ENCODE measurements at regions not wholly inside any gene's neighbourhood (a gene's known extent, or its start where the extent isn't known, plus 50 kb on each side); places are given as distances from the start of the nearest gene placed in this dataset.

DNA sequence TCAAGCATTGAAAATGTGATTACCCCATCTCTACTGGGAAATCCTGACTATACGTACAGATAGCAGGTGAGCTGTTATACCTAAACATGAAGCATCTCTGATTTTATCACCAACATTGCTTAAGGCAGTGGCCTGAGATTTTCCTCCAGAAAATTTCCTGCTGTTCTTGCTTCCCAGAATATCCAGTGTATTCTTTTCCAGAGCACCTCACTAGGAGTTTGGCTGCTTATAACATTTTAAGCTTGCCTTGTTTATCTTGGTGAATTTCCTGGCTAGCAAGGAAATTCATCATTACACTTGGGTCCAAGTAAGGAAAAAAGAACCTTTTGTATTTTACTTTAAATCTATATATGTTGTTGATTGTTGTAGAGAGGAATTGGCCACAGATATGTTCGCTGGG lies 73.0 kb upstream of the CLCN4 start:
- no peak for DNase-seq

- DNase-seq: no peak
Observed at GRCh38 chrX:10085223-10085622, 71.6 kb upstream of the CLCN4 start.

DNA sequence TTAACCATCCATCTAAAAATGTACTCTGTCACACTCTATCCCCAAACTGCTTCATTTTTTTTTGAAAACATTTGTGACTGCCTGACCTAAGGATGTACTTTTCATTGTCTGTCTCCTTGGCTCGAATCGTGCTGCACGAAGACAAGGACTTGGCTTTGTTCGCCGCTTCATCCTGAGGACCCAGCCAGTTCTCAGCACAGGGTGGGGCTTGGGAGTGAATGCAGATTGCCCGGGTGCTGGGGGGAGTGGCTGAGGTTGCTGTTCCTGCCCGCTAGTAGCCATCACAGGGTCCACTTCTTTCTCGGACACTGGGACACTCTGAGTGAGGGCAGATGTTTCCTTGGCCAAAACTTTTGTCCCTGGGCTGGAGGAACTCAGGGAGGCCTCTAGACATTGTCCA lies 70.1 kb upstream of the CLCN4 start:
- no peak for DNase-seq

DNA sequence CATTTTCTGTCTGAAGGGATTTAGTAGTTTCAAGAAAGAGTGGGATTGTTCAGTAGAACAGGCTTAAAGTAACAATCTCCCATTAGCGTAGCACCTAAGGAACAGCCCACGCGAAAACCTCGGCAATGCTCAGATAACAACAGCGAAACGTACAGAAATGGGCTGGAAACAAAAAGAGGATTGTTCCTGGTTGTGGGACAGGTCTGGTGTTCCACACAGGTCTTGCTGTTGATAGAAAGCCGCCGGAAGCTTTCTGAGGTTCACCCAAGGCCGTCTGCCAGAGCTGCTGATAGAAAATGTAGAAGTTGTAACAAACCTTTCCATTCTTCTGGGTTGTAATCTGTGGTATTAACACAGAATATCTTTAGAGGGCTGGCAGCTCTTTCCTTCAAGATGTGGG lies 69.4 kb upstream of the CLCN4 start:
- DNase-seq: no peak

- DNase-seq: peak; percentile 28 to 53
Observed at GRCh38 chrX:10089378-10089795, 67.4 kb upstream of the CLCN4 start.

GRCh38 chrX:10090319-10090718 lies 66.5 kb upstream of the CLCN4 start:
- no peak for DNase-seq

GRCh38 chrX:10095246-10095645 lies 61.5 kb upstream of the CLCN4 start:
- DNase-seq: no peak

- no peak for DNase-seq
Observed at GRCh38 chrX:10095698-10096432, 60.9 kb upstream of the CLCN4 start.

- DNase-seq: no peak
Observed at GRCh38 chrX:10098270-10098713, 58.5 kb upstream of the CLCN4 start.

DNA sequence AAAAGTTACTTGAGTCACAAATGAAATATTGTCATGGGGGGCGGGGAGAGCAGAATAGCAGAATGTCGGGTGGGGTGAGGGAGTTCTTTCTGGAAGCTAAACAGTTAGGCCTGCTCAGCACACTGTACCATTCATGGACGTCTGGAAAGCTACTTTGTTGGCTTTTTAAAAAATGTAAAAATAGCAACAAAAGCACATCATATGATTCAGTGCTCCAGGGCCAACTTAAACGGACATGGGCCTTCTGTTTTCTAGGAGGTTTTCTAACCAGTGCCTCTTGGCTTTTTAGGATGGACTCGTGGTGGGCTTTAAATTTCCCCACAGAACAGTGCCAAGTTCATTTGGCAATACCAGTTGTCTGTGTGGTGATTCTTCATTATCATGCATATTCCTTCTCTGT lies 57.4 kb upstream of the CLCN4 start:
- no peak for DNase-seq

GRCh38 chrX:10101269-10101668 lies 55.5 kb upstream of the CLCN4 start:
- no peak for DNase-seq

DNA sequence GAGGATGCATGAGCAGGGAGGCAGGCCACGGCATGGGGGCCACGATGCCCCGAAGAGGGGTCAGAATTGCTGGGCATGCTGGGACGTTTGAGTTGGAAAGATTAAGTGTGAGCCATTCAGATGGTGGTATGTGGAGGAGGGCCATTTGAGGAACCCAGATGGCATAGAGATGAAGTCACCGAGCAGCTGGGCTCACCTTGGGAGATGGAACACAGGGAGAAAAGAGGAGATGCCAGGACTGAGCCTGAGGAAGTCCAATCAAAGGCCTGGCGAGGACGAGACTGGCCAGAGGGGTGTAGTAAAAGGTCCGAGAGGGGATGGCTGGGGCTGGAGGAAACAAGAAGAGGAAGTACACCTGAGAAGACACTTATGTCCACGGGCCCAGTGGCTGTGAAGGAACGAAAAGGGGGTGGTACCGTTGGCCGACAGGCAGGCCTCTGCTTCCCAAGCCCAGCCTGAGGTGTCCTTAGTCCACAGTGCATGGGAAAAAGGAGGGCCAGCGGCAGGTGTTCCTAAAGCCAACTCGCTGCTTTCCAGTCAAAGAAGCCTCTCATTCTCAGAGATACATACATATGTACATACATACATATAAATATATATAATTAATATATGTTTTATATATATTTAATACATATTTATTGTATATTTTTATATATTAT lies 54.6 kb upstream of the CLCN4 start:
- DNase-seq: no peak

GRCh38 chrX:10103023-10103422 lies 53.8 kb upstream of the CLCN4 start:
- DNase-seq: no peak

GRCh38 chrX:10104958-10105658 lies 51.7 kb upstream of the CLCN4 start:
- no peak for DNase-seq

DNA sequence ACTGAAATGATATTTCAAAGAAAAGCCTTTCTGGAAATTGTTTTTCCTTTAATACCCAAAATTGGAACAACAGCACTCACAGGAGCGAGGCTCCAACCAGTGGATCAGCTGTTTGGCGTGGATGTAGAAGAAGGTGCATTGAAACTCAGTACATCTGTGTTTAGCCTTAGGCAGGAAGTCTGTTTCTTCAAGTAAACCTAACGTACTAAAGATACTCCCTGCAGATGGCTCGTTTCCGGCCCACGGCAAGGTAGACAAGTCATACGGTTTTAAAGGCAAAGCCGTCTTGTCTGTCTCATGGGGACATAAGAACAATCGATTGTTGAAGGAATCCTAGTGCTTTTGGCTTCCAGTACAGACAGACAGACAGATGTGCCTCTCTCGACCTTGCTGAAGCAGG lies 50.0 kb upstream of the CLCN4 start:
- no peak for DNase-seq
